ENCODE measurements at regions not wholly inside any gene's neighbourhood (a gene's known extent, or its start where the extent isn't known, plus 50 kb on each side); places are given as distances from the start of the nearest gene placed in this dataset.
A peak's percentile ranks its signal among the peaks of the same experiment; 100 is the strongest.

DNA sequence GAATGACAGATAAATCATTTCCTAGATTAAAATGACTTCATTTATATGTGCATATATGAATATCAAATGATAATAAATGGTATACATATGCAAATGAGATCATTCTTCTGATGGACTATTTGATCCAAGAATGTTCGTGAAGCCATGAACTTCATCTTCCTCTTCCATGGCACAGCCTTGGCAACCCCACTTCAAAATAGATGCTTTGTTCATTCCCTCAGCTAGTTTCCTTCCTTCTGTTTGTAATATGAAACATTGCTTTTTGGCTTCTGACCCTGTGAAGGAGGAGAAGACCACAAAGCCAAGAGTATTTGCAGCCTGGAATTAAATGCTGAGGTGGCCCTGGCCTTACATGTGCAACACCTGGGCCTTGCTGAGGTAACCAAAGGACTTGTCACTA is 106.8 kb upstream of the LIFR start:
- H3K4me3 ChIP-seq (ENCODE audit: extremely low read depth, insufficient read depth, low read length, poor library complexity, severe bottlenecking) = no peak overlapping the region
- 100% methylated on average over 1 of the region's 1 CpG; no CpG with 5 or more reads in 1 of the 2 experiments for WGBS, 2 experiments (ENCODE audit: insufficient coverage in 2 of 2)
- H3K27ac ChIP-seq (ENCODE audit: low read depth, low read length, severe bottlenecking) = no peak overlapping the region
- H3K4me1 ChIP-seq (ENCODE audit: control insufficient read depth, insufficient read depth, low read length, poor library complexity, severe bottlenecking) = no peaks in the 10 kb centered on the region
- no peaks in the 10 kb centered on the region for H3K36me3 ChIP-seq (ENCODE audit: control insufficient read depth, insufficient read depth, low read length)
- H3K9me3 ChIP-seq (ENCODE audit: control insufficient read depth, low read length) = no peaks in the 10 kb centered on the region

DNA sequence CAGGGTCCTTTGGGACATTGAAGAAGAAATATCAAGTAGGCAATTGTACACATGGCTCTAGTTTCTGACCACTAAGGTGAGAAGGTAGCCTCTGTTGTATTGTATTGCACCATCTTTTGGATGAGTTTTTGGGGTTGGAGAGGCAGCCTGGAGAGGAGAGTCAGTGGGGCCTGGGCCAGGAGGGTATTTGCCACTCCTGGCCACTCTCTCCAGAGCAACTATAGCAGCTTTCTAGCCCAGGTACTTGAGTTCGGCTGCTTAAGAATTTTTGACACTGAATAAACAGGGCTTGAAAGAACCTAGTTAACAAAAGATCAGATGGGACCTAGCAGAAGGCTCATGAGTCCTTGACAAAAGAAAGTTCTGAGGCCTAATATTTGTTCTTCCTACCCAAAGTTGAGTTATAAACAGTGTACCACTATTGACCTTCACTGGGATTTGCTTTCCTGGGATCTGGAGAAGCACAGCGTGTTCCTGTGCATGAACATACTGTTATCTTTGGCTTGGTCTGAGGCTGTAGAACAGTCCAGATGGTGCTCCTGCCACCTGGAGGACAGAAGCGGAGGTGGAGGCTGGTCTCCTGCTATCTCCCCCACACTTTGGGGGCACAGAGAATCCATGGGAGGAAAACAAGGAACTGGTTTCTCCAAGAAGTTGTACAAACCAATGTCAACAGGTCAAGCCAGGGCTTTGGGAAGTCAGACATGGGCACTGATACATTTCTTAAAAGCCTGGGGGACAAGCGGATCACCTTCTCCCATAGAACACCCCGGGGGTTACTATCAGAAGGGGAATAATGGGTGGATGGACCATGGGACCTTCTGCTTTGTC is 110.4 kb upstream of the LIFR start:
- Histone ChIP-seq H3K4me3 (ENCODE audit: extremely low read depth, insufficient read depth, low read length, poor library complexity, severe bottlenecking) (no peak overlapping the region), H3K36me3 (ENCODE audit: control insufficient read depth, insufficient read depth, low read length) (no peaks in the 10 kb centered on the region), H3K4me1 (ENCODE audit: control insufficient read depth, insufficient read depth, low read length, poor library complexity, severe bottlenecking) (peaks cover 13% of the 10 kb centered on the region), H3K9me3 (ENCODE audit: control insufficient read depth, low read length) (no peaks in the 10 kb centered on the region), H3K27ac (ENCODE audit: low read depth, low read length, severe bottlenecking) (no peak overlapping the region)
- 73 to 80% methylated on average over 1 to 2 of the region's 5 CpGs for WGBS, 2 experiments (ENCODE audit: insufficient coverage in 2 of 2)

DNA sequence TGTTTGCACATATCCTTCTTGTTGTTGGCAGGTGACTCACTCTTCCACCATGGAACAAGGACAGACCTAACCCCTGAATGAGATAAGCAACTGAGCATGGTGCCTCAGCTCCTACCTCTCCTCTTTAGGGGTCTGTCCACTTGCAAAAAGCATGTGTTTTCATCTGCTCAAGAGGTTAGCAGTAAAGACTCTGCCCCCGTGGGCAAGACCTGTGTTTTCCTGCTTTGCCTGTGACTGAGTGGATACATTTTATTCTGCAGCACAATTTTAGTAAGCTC is 111.0 kb upstream of the LIFR start:
- Histone ChIP-seq H3K4me1 (ENCODE audit: control insufficient read depth, insufficient read depth, low read length, poor library complexity, severe bottlenecking) (peaks cover 16% of the 10 kb centered on the region), H3K36me3 (ENCODE audit: control insufficient read depth, insufficient read depth, low read length) (no peaks in the 10 kb centered on the region), H3K9me3 (ENCODE audit: control insufficient read depth, low read length) (no peaks in the 10 kb centered on the region), H3K4me3 (ENCODE audit: extremely low read depth, insufficient read depth, low read length, poor library complexity, severe bottlenecking) (no peak overlapping the region), H3K27ac (ENCODE audit: low read depth, low read length, severe bottlenecking) (no peak overlapping the region)
- WGBS, 2 experiments (ENCODE audit: insufficient coverage in 2 of 2) = 78% methylated on average over 1 of the region's 1 CpG; no CpG with 5 or more reads in 1 of the 2 experiments

DNA sequence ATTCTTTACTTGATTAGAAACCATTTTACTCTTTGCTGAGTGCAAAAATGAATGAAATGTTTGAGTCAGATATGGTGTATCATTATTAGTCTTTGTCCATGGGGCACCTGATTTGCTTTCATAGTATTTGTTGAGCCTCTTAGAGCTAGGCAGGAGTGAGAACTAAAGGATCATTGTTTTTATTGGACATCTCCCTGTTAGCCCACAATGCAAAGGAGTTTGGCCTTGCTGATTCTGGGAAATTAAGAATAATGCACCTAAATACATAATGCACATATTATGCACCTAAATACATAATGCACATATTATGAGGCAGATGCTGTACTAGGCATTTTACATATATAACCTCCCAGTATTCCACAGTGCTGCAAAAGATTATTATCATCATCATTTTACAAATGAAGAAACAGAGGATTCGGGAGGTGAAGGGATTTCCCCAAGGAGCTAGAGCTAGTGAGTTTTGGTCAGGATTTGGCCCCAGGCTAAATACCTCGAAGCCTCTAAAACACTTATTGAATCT is 113.0 kb upstream of the LIFR start:
- Histone ChIP-seq H3K36me3 (ENCODE audit: control insufficient read depth, insufficient read depth, low read length) (no peaks in the 10 kb centered on the region), H3K27ac (ENCODE audit: low read depth, low read length, severe bottlenecking) (no peak overlapping the region), H3K4me1 (ENCODE audit: control insufficient read depth, insufficient read depth, low read length, poor library complexity, severe bottlenecking) (peaks cover 25% of the 10 kb centered on the region), H3K9me3 (ENCODE audit: control insufficient read depth, low read length) (no peaks in the 10 kb centered on the region), H3K4me3 (ENCODE audit: extremely low read depth, insufficient read depth, low read length, poor library complexity, severe bottlenecking) (no peak overlapping the region)
- WGBS, 2 experiments (ENCODE audit: insufficient coverage in 2 of 2) = 90% methylated on average over 2 of the region's 2 CpGs; no CpG with 5 or more reads in 1 of the 2 experiments

DNA sequence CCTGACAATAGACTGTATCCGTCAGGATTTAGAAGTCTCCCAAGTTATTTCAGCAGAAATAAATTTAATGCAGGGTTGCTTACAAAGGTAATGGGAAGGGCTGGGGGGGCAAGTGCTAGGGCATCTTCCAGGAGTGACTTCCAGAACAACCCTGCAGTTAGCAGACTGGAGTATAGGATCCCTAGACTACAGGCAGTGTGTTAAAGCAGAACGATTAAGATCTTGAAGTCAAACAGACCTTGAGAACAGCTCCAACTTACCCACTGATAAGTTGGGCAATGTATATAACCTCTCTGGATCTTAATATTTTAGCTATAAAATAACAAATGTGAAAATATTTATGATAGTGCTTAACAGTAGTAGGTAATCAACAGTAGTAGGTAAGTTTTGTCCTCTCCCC is 113.6 kb upstream of the LIFR start:
- WGBS, 2 experiments (ENCODE audit: insufficient coverage in 2 of 2) = no CpG with 5 or more reads among the region's 2 CpGs
- no peaks in the 10 kb centered on the region for H3K36me3 ChIP-seq (ENCODE audit: control insufficient read depth, insufficient read depth, low read length)
- H3K27ac ChIP-seq (ENCODE audit: low read depth, low read length, severe bottlenecking) = no peak overlapping the region
- H3K9me3 ChIP-seq (ENCODE audit: control insufficient read depth, low read length) = no peaks in the 10 kb centered on the region
- H3K4me1 ChIP-seq (ENCODE audit: control insufficient read depth, insufficient read depth, low read length, poor library complexity, severe bottlenecking) = peaks cover 25% of the 10 kb centered on the region
- H3K4me3 ChIP-seq (ENCODE audit: extremely low read depth, insufficient read depth, low read length, poor library complexity, severe bottlenecking) = no peak overlapping the region

DNA sequence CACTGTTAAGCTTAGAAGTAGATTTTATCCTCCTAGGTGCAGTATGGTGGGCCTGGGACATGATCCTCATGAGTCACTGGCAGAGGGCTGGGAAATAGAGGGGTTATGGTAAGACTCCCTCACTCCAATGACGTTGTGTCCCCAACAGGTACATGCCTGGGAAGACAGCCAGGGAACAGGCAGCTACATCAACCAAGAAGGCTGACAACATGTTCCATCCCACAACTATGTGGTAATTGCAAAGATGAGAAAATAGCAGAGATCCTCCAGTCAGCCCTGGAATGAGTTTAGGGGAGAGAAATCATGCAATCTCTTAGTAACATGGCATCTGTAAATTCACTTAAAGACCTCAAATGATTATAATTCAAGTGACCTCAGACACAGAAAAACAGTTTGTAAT is 114.4 kb upstream of the LIFR start:
- no peaks in the 10 kb centered on the region for H3K9me3 ChIP-seq (ENCODE audit: control insufficient read depth, low read length)
- no peak overlapping the region for H3K4me3 ChIP-seq (ENCODE audit: extremely low read depth, insufficient read depth, low read length, poor library complexity, severe bottlenecking)
- H3K4me1 ChIP-seq (ENCODE audit: control insufficient read depth, insufficient read depth, low read length, poor library complexity, severe bottlenecking) = peaks cover 25% of the 10 kb centered on the region
- no peak overlapping the region for H3K27ac ChIP-seq (ENCODE audit: low read depth, low read length, severe bottlenecking)
- WGBS, 2 experiments (ENCODE audit: insufficient coverage in 2 of 2) = no CpG with 5 or more reads among the region's 1 CpG
- no peaks in the 10 kb centered on the region for H3K36me3 ChIP-seq (ENCODE audit: control insufficient read depth, insufficient read depth, low read length)

DNA sequence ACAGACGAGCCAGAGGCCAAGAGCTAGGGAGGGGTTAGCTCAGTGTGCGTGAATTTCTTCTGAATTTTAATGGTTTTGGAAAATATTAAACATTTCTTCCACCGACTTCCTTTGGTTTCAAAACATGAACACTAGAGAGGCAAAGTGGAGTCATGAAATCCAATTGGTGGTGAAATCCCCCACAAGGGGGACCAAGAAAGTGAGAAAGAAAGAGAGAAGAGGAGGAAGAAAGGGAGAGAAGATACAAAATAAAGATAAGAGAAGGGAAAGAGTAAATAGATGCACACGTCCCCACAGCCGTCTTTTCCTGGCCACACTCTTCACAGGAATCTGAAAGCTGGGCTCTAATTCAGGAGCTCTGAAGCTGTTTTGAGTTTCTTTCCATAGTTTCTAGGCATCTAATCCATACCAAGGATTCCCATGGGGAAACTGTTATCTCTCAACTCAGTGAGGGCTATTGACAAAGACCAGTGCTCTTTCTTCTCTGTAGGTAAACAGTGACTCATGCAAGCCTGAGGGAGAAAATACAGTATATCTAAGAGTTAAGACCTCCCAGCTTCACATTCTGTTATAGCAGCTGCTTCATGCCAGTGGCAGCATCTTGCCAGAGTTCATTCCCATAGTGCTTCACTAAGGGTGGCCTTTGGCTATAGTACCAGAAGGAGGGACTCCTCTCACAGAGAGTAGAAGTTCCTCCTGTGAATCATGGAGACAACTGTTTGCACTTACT is 115.8 kb upstream of the LIFR start:
- Histone ChIP-seq H3K4me3 (ENCODE audit: extremely low read depth, insufficient read depth, low read length, poor library complexity, severe bottlenecking) (no peak overlapping the region), H3K4me1 (ENCODE audit: control insufficient read depth, insufficient read depth, low read length, poor library complexity, severe bottlenecking) (peaks cover 25% of the 10 kb centered on the region), H3K27ac (ENCODE audit: low read depth, low read length, severe bottlenecking) (peak overlapping the region; percentile 97), H3K9me3 (ENCODE audit: control insufficient read depth, low read length) (no peaks in the 10 kb centered on the region), H3K36me3 (ENCODE audit: control insufficient read depth, insufficient read depth, low read length) (no peaks in the 10 kb centered on the region)
- WGBS, 2 experiments (ENCODE audit: insufficient coverage in 2 of 2) = 60 to 71% methylated on average over 1 of the region's 5 CpGs

DNA sequence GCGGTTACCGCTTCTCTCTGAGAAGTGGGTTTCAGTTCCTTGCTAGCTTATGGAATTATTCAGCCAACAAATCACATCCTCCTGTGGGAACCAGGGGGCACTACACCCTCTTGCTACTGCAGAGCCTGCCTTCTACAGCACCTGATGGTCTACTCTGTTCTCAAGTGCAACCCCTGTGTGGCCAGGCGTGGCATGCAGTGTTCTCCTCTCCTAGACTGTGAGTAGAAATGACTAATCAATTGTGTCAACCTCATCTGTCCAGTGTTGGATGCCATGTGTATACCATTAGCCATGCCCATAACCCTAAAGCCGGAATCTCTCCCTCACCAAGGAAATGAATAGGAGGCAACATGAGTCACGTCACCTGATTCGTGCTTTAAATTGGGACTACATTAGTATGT is 117.2 kb upstream of the LIFR start:
- 95 to 100% methylated on average over 3 of the region's 6 CpGs for WGBS, 2 experiments (ENCODE audit: insufficient coverage in 2 of 2)
- H3K4me3 ChIP-seq (ENCODE audit: extremely low read depth, insufficient read depth, low read length, poor library complexity, severe bottlenecking) = no peak overlapping the region
- peaks cover 25% of the 10 kb centered on the region for H3K4me1 ChIP-seq (ENCODE audit: control insufficient read depth, insufficient read depth, low read length, poor library complexity, severe bottlenecking)
- no peak overlapping the region for H3K27ac ChIP-seq (ENCODE audit: low read depth, low read length, severe bottlenecking)
- no peaks in the 10 kb centered on the region for H3K9me3 ChIP-seq (ENCODE audit: control insufficient read depth, low read length)
- no peaks in the 10 kb centered on the region for H3K36me3 ChIP-seq (ENCODE audit: control insufficient read depth, insufficient read depth, low read length)

DNA sequence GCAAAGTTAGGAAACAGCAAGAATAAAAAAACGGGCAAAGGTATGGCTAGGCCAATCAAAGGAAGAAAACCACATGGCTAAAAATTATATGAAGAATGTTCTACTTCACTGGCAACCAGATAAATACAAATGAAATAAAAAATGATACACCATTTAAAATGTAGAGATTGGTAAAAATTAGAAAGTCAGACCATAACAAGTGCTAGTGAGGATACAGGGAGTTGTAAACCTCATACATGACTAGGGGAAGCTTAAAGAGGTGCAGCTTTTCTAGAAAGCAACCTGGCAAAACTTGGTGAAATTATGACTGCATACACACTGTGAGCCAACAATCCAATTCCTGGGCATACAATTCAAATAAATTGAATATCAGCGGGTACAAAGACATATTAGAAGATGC is 119.0 kb upstream of the LIFR start:
- Histone ChIP-seq H3K27ac (ENCODE audit: low read depth, low read length, severe bottlenecking) (no peak overlapping the region), H3K4me1 (ENCODE audit: control insufficient read depth, insufficient read depth, low read length, poor library complexity, severe bottlenecking) (peaks cover 29% of the 10 kb centered on the region), H3K36me3 (ENCODE audit: control insufficient read depth, insufficient read depth, low read length) (no peaks in the 10 kb centered on the region), H3K9me3 (ENCODE audit: control insufficient read depth, low read length) (no peaks in the 10 kb centered on the region), H3K4me3 (ENCODE audit: extremely low read depth, insufficient read depth, low read length, poor library complexity, severe bottlenecking) (no peak overlapping the region)
- WGBS, 2 experiments (ENCODE audit: insufficient coverage in 2 of 2) = 90 to 100% methylated on average over 1 to 2 of the region's 2 CpGs

DNA sequence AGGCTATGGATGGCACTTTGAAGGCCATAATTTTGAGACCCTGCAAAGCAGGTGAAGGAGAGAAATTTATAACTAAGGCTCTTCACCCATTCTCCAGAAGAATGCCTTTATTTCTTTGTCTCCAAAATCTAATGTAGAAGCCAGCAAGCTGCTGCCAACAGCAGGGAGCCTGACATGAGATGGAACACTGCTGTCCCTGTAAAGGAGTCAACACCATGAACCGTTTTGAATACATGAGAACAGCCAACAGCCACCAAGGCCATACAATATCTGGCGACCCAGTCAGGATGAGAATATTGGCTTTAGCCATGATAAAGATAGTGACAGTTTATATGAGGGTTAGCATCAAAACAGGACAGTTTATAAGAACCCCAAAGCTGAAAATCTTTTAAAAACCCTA is 121.2 kb upstream of the LIFR start:
- Histone ChIP-seq H3K36me3 (ENCODE audit: control insufficient read depth, insufficient read depth, low read length) (no peaks in the 10 kb centered on the region), H3K27ac (ENCODE audit: low read depth, low read length, severe bottlenecking) (no peak overlapping the region), H3K9me3 (ENCODE audit: control insufficient read depth, low read length) (no peaks in the 10 kb centered on the region), H3K4me3 (ENCODE audit: extremely low read depth, insufficient read depth, low read length, poor library complexity, severe bottlenecking) (no peak overlapping the region), H3K4me1 (ENCODE audit: control insufficient read depth, insufficient read depth, low read length, poor library complexity, severe bottlenecking) (peaks cover 12% of the 10 kb centered on the region)
- 71 to 75% methylated on average over 1 of the region's 2 CpGs for WGBS, 2 experiments (ENCODE audit: insufficient coverage in 2 of 2)

DNA sequence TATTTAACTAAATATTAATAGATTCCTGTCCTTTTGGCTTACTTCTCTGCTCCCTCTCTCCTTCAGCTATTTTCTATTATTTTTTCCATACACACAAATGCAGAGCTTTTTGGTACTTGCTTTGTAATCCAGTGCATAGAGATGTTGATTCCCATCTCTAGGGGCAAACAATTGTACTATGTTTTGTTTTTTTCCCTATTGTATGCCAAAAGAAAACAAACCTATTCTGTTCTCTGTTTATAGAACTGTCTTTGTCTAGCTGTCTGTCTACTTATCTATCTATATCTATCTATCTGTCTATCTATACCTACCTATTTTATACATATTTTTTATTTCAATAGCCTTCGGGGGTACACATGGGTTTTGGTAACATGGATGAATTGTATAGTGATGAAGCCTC is 121.6 kb upstream of the LIFR start:
- Histone ChIP-seq H3K36me3 (ENCODE audit: control insufficient read depth, insufficient read depth, low read length) (no peaks in the 10 kb centered on the region), H3K4me1 (ENCODE audit: control insufficient read depth, insufficient read depth, low read length, poor library complexity, severe bottlenecking) (peaks cover 7% of the 10 kb centered on the region), H3K27ac (ENCODE audit: low read depth, low read length, severe bottlenecking) (no peak overlapping the region), H3K4me3 (ENCODE audit: extremely low read depth, insufficient read depth, low read length, poor library complexity, severe bottlenecking) (no peak overlapping the region), H3K9me3 (ENCODE audit: control insufficient read depth, low read length) (no peaks in the 10 kb centered on the region)
- no CpG with 5 or more reads among the region's 1 CpG for WGBS, 2 experiments (ENCODE audit: insufficient coverage in 2 of 2)

All from mesodermal cell (in vitro differentiated cells).